ENCODE measurements at regions not wholly inside any gene's neighbourhood (a gene's known extent, or its start where the extent isn't known, plus 50 kb on each side); places are given as distances from the start of the nearest gene placed in this dataset.

DNA sequence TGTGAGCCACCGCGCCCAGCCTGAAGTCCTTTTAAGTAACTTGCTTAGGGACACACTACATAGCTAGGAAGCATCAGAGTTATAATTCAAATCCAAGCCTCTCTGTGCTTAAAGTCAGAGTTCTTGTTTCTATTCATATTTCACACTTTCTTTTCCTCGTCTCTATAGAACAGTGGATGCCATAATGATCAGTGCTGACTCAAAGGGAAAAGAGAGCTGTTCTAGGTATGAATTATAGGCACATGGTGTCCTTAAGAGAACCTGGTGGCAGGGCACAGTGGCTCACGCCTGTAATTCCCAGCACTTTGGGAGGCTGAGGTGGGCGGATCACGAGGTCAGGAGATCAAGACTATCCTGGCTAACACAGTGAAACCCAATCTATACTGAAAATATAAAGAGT, 400.2 kb upstream of the DDI1 start:
- no peak overlapping the region for H3K9ac ChIP-seq (ENCODE audit: low read length)
- no peaks in the 10 kb centered on the region for H3K27me3 ChIP-seq (ENCODE audit: insufficient read depth, low read depth, low read length)
- TF ChIP-seq EP300 (conservative IDR thresholded peaks at IDR 0.05; ENCODE audit: poor library complexity, severe bottlenecking) (no peak), EZH2 (IDR thresholded peaks at IDR 0.05; ENCODE audit: borderline replicate concordance, insufficient read depth, low read length, poor library complexity, severe bottlenecking) (no peak), TAF1 (IDR thresholded peaks at IDR 0.05; ENCODE audit: low read depth) (no peak)
- TF ChIP-seq, protein P1, sequence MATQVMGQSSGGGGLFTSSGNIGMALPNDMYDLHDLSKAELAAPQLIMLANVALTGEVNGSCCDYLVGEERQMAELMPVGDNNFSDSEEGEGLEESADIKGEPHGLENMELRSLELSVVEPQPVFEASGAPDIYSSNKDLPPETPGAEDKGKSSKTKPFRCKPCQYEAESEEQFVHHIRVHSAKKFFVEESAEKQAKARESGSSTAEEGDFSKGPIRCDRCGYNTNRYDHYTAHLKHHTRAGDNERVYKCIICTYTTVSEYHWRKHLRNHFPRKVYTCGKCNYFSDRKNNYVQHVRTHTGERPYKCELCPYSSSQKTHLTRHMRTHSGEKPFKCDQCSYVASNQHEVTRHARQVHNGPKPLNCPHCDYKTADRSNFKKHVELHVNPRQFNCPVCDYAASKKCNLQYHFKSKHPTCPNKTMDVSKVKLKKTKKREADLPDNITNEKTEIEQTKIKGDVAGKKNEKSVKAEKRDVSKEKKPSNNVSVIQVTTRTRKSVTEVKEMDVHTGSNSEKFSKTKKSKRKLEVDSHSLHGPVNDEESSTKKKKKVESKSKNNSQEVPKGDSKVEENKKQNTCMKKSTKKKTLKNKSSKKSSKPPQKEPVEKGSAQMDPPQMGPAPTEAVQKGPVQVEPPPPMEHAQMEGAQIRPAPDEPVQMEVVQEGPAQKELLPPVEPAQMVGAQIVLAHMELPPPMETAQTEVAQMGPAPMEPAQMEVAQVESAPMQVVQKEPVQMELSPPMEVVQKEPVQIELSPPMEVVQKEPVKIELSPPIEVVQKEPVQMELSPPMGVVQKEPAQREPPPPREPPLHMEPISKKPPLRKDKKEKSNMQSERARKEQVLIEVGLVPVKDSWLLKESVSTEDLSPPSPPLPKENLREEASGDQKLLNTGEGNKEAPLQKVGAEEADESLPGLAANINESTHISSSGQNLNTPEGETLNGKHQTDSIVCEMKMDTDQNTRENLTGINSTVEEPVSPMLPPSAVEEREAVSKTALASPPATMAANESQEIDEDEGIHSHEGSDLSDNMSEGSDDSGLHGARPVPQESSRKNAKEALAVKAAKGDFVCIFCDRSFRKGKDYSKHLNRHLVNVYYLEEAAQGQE (IDR thresholded peaks at IDR 0.05; ENCODE audit: borderline replicate concordance) = no peak
- H3K79me2 ChIP-seq (replicated peaks; ENCODE audit: insufficient read depth, low read length) = no peaks in the 10 kb centered on the region
- no peaks in the 10 kb centered on the region for H3K9me2 ChIP-seq (ENCODE audit: insufficient read depth, low read length)
- H3K4me2 ChIP-seq (ENCODE audit: low read length) = no peak overlapping the region
- H4K20me1 ChIP-seq (ENCODE audit: insufficient read depth) = no peaks in the 10 kb centered on the region
- H3K9me3 ChIP-seq (ENCODE audit: low read length) = no peaks in the 10 kb centered on the region
- H3K36me3 ChIP-seq (ENCODE audit: insufficient read depth, low read length) = no peaks in the 10 kb centered on the region
- no peaks in the 10 kb centered on the region for H3F3A ChIP-seq (ENCODE audit: insufficient read depth, low read length, poor library complexity, severe bottlenecking)
- no peak overlapping the region for H3K4me3 ChIP-seq (ENCODE audit: low read length)
- H3K27ac ChIP-seq (ENCODE audit: low read length) = no peak overlapping the region
- H2AFZ ChIP-seq (ENCODE audit: low read depth, low read length) = no peak overlapping the region

DNA sequence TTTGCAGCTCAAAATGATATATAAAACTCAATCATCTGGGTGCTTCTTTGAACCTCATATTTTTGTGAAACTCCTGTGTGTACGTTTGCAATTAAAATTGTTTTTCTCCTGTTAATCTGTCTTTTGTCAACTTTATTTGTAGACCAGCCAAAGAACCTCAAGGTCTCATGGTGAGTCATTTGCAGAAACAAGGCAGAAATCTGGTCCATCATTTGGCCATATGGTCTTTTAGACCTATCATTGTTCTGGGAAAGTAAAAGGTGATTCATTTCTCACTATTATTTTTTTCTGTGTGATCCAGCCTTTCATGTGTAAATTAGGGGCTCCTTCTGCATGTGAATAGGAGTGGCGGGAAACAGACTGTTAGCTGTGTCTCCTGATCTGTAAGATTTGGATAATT, 399.1 kb upstream of the DDI1 start:
- no peaks in the 10 kb centered on the region for H3K79me2 ChIP-seq (replicated peaks; ENCODE audit: insufficient read depth, low read length)
- H3K9me3 ChIP-seq (ENCODE audit: low read length) = no peaks in the 10 kb centered on the region
- no peak overlapping the region for H3K27ac ChIP-seq (ENCODE audit: low read length)
- H2AFZ ChIP-seq (ENCODE audit: low read depth, low read length) = no peak overlapping the region
- no peaks in the 10 kb centered on the region for H3K9me2 ChIP-seq (ENCODE audit: insufficient read depth, low read length)
- no peaks in the 10 kb centered on the region for H3K36me3 ChIP-seq (ENCODE audit: insufficient read depth, low read length)
- H3K27me3 ChIP-seq (ENCODE audit: insufficient read depth, low read depth, low read length) = no peaks in the 10 kb centered on the region
- no peak overlapping the region for H3K9ac ChIP-seq (ENCODE audit: low read length)
- TF ChIP-seq TAF1 (IDR thresholded peaks at IDR 0.05; ENCODE audit: low read depth) = no peak
- no peak for TF ChIP-seq EZH2 (IDR thresholded peaks at IDR 0.05; ENCODE audit: borderline replicate concordance, insufficient read depth, low read length, poor library complexity, severe bottlenecking)
- TF ChIP-seq EP300 (conservative IDR thresholded peaks at IDR 0.05; ENCODE audit: poor library complexity, severe bottlenecking) = no peak
- no peak for TF ChIP-seq POLR2AphosphoS5 (IDR thresholded peaks at IDR 0.05)
- no peak for TF ChIP-seq RAD21 (conservative IDR thresholded peaks at IDR 0.05)
- TF ChIP-seq SMC3 (conservative IDR thresholded peaks at IDR 0.05; ENCODE audit: poor library complexity) = no peak
- TF ChIP-seq MXI1 (conservative IDR thresholded peaks at IDR 0.05; ENCODE audit: poor library complexity, severe bottlenecking) = no peak
- TF ChIP-seq, protein P1 (IDR thresholded peaks at IDR 0.05; ENCODE audit: borderline replicate concordance) = no peak
- TF ChIP-seq, protein P2, sequence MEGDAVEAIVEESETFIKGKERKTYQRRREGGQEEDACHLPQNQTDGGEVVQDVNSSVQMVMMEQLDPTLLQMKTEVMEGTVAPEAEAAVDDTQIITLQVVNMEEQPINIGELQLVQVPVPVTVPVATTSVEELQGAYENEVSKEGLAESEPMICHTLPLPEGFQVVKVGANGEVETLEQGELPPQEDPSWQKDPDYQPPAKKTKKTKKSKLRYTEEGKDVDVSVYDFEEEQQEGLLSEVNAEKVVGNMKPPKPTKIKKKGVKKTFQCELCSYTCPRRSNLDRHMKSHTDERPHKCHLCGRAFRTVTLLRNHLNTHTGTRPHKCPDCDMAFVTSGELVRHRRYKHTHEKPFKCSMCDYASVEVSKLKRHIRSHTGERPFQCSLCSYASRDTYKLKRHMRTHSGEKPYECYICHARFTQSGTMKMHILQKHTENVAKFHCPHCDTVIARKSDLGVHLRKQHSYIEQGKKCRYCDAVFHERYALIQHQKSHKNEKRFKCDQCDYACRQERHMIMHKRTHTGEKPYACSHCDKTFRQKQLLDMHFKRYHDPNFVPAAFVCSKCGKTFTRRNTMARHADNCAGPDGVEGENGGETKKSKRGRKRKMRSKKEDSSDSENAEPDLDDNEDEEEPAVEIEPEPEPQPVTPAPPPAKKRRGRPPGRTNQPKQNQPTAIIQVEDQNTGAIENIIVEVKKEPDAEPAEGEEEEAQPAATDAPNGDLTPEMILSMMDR (IDR thresholded peaks at IDR 0.05; ENCODE audit: poor library complexity, severe bottlenecking) = no peak
- H3K4me3 ChIP-seq (ENCODE audit: low read length) = no peak overlapping the region
- no peaks in the 10 kb centered on the region for H3F3A ChIP-seq (ENCODE audit: insufficient read depth, low read length, poor library complexity, severe bottlenecking)
- H4K20me1 ChIP-seq (ENCODE audit: insufficient read depth) = no peaks in the 10 kb centered on the region
- no peak overlapping the region for H3K4me2 ChIP-seq (ENCODE audit: low read length)
